ENCODE measurements at regions not wholly inside any gene's neighbourhood (a gene's known extent, or its start where the extent isn't known, plus 50 kb on each side); places are given as distances from the start of the nearest gene placed in this dataset.

GRCh38 chr3:5750091-5750490 is 562.6 kb downstream of the EDEM1 start:
- no peak for TF ChIP-seq CTCF (conservative IDR thresholded peaks at IDR 0.05)
- TF ChIP-seq ZFX (IDR thresholded peaks at IDR 0.05), result no peak
